ENCODE measurements at regions not wholly inside any gene's neighbourhood (a gene's known extent, or its start where the extent isn't known, plus 50 kb on each side); places are given as distances from the start of the nearest gene placed in this dataset.

- TF ChIP-seq CTCF (IDR thresholded peaks at IDR 0.05) (no peak), POLR2A (IDR thresholded peaks at IDR 0.05) (no peak)
These were observed 325.8 kb downstream of the TENT4A start for GRCh38 chr5:7039074-7039473.
